NCI-H345 treated with DMSO at 0.1 percent for 48 hours (cell line): ENCODE measurements at regions not wholly inside any gene's neighbourhood (a gene's known extent, or its start where the extent isn't known, plus 50 kb on each side); places are given as distances from the start of the nearest gene placed in this dataset.
"Not testable (repeated sequence)": the region's sequence is repeated elsewhere in the genome, so short reads cannot be mapped to it uniquely, and the experiment has no call there.

ENCODE experiments used
- DNase-seq: peaks from one replicate; lab custom pipeline; 2025; ENCODE audit not compliant: unreplicated experiment; lab: John Stamatoyannopoulos, UW

GRCh38 chr1:206403612-206404307 is 66.5 kb upstream of the IKBKE start:
- not testable (repeated sequence) for DNase-seq

GRCh38 chr1:206404309-206405027 is 65.8 kb upstream of the IKBKE start:
- not testable (repeated sequence) for DNase-seq

- not testable (repeated sequence) for DNase-seq
These were observed 65.0 kb upstream of the IKBKE start for GRCh38 chr1:206405282-206405681.

- DNase-seq: not testable (repeated sequence)
These were observed 61.6 kb upstream of the IKBKE start for GRCh38 chr1:206408371-206409288.

- DNase-seq: no peak
These were observed 59.0 kb upstream of the IKBKE start for GRCh38 chr1:206411321-206411720.

GRCh38 chr1:206415942-206416341 is 54.3 kb upstream of the IKBKE start:
- peak; percentile 68 for DNase-seq

- no peak for DNase-seq
These were observed 52.3 kb upstream of the IKBKE start for GRCh38 chr1:206417774-206418614.

- no peak for DNase-seq
These were observed 51.0 kb upstream of the IKBKE start for GRCh38 chr1:206419250-206419649.

GRCh38 chr1:206419783-206420182 is 50.5 kb upstream of the IKBKE start:
- DNase-seq: no peak

GRCh38 chr1:206420471-206420870 is 49.8 kb upstream of the IKBKE start:
- DNase-seq: no peak
